ENCODE measurements at regions not wholly inside any gene's neighbourhood (a gene's known extent, or its start where the extent isn't known, plus 50 kb on each side); places are given as distances from the start of the nearest gene placed in this dataset.

DNA sequence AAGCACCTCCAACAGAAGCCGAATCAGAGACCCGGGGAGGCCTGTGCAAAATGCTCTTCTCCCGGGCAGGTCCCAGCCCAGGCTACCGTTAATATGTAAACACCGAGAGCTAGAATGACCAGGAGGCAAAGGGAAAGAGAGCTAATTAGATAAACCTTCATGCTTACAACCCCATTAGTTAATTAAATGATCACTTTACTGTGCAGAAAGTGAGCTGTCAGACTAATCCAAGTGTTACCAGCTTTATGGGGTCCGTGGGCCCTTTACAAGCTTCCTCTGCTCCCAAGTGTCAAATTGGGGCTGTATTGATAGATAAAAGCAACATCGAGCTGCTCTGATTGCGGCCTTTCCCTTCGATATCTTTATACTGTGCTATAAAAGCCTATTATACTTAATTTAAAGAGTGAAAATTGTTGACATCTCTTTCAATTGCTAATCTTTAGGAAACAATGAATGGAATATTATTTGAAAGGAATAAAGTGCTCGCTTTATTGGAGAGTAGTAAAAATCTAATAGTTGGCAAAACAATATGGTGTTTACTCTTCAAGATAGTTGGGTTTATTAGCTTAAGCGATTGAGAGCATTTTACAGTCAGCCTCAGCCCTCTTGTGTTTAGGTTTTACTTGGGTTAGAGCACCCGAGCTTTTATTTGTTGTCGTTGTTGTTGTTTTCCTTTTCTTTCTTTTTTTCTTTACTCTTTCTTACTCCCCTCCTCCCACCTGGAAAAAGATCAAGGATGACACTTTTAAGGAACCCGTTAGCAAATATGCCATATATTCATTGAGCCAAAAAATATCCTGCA lies 189.3 kb upstream of the GPR12 start:
- no peak for DNase-seq (ENCODE audit: low read depth)
- H3K4me3 ChIP-seq (ENCODE audit: low read depth, low read length) = no peak overlapping the region
- TF ChIP-seq, protein P1, sequence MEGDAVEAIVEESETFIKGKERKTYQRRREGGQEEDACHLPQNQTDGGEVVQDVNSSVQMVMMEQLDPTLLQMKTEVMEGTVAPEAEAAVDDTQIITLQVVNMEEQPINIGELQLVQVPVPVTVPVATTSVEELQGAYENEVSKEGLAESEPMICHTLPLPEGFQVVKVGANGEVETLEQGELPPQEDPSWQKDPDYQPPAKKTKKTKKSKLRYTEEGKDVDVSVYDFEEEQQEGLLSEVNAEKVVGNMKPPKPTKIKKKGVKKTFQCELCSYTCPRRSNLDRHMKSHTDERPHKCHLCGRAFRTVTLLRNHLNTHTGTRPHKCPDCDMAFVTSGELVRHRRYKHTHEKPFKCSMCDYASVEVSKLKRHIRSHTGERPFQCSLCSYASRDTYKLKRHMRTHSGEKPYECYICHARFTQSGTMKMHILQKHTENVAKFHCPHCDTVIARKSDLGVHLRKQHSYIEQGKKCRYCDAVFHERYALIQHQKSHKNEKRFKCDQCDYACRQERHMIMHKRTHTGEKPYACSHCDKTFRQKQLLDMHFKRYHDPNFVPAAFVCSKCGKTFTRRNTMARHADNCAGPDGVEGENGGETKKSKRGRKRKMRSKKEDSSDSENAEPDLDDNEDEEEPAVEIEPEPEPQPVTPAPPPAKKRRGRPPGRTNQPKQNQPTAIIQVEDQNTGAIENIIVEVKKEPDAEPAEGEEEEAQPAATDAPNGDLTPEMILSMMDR (IDR thresholded peaks at IDR 0.05; ENCODE audit: low read depth, low read length, missing control alignments) = no peak

DNA sequence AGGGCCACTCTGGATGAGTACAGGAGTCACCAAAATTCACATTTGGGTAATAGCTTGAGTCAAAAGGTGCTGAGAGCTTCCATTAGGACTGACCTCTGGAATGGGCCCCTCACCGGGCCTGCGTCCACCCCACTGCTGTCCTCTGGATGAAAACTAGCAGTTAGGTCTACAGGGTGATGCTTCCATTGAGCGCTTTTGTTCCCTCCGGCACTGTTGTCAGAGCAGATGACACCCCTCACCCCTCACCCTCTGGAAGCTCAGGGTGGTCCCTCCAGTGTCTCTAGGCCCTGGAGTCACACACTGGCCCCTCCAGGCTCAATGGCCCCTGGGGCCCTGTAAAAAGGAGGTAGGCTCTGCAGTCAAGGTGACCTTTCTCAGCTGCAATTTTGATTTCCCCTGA lies 187.8 kb upstream of the GPR12 start:
- no peak for DNase-seq (ENCODE audit: low read depth)
- no peak overlapping the region for H3K4me3 ChIP-seq (ENCODE audit: low read depth, low read length)
- TF ChIP-seq, protein P1 (IDR thresholded peaks at IDR 0.05; ENCODE audit: low read depth, low read length, missing control alignments) = no peak

DNA sequence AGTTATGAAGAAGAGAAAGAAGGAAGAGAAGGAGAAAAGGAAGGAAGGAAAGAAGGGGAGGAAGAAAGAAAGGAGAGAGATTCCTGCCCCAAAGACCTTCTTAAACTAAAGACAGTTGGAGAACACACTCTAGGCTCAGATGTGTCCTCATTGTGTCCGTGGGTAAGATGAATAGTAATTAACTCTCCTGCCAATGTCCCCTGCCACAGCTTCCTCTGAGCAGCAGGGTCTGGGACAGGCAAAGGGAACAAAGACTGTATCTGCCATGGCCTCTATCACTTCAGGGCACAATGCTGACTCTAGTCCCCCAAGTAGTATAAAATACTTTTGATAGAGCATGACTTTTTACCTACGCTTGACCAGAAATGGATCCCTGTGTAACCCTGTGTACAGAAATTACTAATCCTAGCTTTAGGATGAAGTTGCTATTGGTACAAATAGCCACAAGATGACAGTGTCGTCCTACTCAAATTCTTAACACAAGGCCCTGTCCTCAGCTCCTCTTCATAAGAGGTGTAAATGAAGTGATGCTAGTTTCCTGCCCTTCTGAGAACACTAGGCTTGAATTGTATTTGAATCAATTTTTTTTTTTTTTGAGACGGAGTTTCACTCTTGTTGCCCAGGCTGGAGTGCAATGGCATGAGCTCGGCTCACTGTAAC lies 186.2 kb upstream of the GPR12 start:
- TF ChIP-seq, protein P1 (IDR thresholded peaks at IDR 0.05; ENCODE audit: low read depth, low read length, missing control alignments) = peak; percentile 74
- peak; percentile 25 for DNase-seq (ENCODE audit: low read depth)
- no peak overlapping the region for H3K4me3 ChIP-seq (ENCODE audit: low read depth, low read length)

DNA sequence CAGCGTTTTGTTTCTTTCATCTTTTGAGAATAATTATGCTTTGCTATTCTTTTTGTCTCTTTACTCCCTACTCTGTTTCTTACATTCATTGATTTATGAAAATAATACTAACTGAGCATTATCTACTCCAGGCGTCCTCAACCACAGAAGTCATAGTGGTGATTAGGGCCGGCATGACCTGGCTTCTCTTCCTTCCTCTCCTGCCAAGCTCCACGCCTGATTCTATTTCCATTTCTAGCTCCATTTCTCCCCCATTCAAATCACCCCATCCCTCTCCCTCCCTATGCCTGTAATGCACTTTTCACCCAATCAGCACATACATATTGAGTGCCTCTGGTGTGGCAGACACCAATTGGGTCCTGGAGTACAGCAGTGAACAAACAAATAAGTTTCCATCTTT lies 183.2 kb upstream of the GPR12 start:
- no peak for DNase-seq (ENCODE audit: low read depth)
- TF ChIP-seq, protein P1 (IDR thresholded peaks at IDR 0.05; ENCODE audit: low read depth, low read length, missing control alignments) = no peak
- no peak overlapping the region for H3K4me3 ChIP-seq (ENCODE audit: low read depth, low read length)

DNA sequence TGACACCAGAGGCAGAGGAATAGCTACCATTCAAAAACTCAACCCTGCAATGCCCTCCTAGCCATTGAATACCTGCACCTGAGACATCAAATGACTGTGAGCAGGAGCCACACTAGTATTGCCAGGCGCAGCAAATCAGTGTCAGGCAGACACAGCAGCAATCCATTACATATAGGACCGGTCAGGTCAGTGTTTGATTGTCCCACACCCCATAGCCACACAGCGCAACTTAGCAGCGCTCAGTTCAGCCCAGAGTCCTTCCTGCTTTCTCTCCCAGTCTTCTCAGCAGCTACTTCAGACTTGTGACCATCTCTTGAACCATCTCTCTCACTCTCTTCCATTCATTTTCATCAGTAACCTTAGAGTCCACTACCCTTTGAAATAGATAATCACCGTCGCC lies 181.6 kb upstream of the GPR12 start:
- no peak for DNase-seq (ENCODE audit: low read depth)
- no peak overlapping the region for H3K4me3 ChIP-seq (ENCODE audit: low read depth, low read length)
- TF ChIP-seq, protein P1 (IDR thresholded peaks at IDR 0.05; ENCODE audit: low read depth, low read length, missing control alignments) = no peak

DNA sequence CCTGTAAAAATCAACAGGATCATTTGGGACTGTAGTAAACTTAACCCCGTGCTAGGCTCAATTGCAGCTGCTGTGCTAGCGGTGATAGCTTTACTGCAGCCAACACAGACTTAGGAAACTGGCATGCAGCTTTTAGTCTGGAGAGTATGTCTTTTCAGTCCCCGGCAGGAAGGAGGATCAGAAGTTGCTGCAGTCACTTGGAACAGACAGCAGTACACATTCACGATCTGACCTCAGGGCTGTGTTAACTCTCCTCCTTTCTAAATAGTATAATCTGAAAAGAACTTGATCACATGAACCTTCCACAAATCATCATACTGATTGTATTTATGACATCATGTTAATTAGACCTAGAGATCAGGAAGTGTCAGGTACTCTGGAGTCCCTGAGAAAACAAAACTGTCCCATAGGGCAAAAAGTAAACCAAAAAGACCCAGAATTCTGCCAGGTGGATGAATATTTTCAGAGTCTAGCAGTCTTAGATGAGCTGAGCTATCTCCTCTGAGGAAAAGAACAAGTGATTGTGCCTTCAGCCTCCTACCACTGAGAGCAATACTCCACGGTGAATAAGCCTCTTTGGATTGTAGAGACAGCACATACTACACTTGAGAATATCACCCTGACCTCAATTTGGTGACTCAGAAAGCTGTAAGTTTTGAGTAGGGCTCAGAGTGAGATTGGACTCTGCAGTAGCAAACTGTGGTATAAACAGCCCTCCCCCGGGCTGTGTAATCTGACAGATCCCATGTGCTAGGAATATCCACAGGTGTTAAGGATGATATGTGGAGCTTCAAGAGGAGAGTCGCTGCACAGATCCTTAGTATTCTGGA lies 181.0 kb upstream of the GPR12 start:
- no peak for DNase-seq (ENCODE audit: low read depth)
- TF ChIP-seq, protein P1 (IDR thresholded peaks at IDR 0.05; ENCODE audit: low read depth, low read length, missing control alignments) = no peak

More for the DNA sequence above, 181.0 kb upstream of the GPR12 start:
- no peak overlapping the region for H3K4me3 ChIP-seq (ENCODE audit: low read depth, low read length)
